ENCODE measurements at regions not wholly inside any gene's neighbourhood (a gene's known extent, or its start where the extent isn't known, plus 50 kb on each side); places are given as distances from the start of the nearest gene placed in this dataset.
A peak's percentile ranks its signal among the peaks of the same experiment; 100 is the strongest.

DNA sequence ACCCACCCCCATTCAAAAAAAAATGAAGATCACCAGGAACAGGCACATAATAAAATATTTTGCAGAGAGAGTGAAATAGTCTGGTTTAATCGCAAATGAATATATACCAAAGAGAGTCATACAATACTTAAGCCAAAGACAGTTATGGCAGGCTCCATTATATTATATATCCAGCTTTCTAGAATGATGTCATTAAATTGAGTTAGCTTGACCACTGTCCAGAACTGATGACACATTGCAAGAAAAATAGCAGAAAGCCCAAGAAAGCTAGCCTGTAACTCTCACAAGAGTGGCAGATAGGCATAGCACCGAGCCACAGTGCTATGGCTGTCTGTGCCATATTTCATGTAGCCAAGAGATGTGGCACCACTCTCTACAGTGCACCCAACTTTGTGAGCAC, 231.9 kb upstream of the SEMA6D start:
- Histone ChIP-seq H3K9me3 (ENCODE audit: control insufficient read depth, insufficient read depth, low read length) (no peaks in the 10 kb centered on the region), H3K56ac (ENCODE audit: extremely low read depth, insufficient read depth, low read length) (no peak overlapping the region), H3K4me1 (ENCODE audit: control insufficient read depth, insufficient read depth, low read length) (peaks cover 2% of the 10 kb centered on the region; the same call in 1 of the 2 replicates), H4K8ac (ENCODE audit: low read depth in 2 of 2, low read length in 2 of 2) (0 out of 4 replicates have a peak overlapping the region, but pooled peaks of 1 of the 2 experiments have one; percentile 25), H4K5ac (ENCODE audit: low read depth, low read length) (no peak overlapping the region), H4K20me1 (ENCODE audit: insufficient read depth, low read length) (no peaks in the 10 kb centered on the region), H3K79me1 (ENCODE audit: low read depth in 1 of 2, low read length in 2 of 2) (no peaks in the 10 kb centered on the region), H3K14ac (replicated peaks; ENCODE audit: low read depth, low read length) (0 out of 2 replicates have a peak overlapping the region, but pooled peaks have one; percentile 31), H3K4ac (ENCODE audit: low read depth, low read length) (no peak overlapping the region), H2BK20ac (ENCODE audit: low read depth, low read length) (no peak overlapping the region), H2AK5ac (ENCODE audit: low read depth, low read length) (no peak overlapping the region; the same call in 1 of the 2 replicates), H2BK120ac (ENCODE audit: low read depth, low read length) (no peak overlapping the region; the same call in 1 of the 2 replicates), H2AK9ac (replicated peaks; ENCODE audit: low read depth, low read length, poor library complexity) (no peak overlapping the region), H3K18ac (ENCODE audit: low read depth, low read length) (peak overlapping the region; percentile 28; the same call in 1 of the 2 replicates), H3K4me2 (ENCODE audit: low read depth, low read length) (no peak overlapping the region), H2BK5ac (ENCODE audit: low read depth, low read length, poor library complexity, severe bottlenecking) (no peak overlapping the region), H3K4me3 (ENCODE audit: insufficient read depth, low read depth, low read length) (no peak overlapping the region), H3K27ac (ENCODE audit: insufficient read depth, low read length) (no peak overlapping the region), H3K23ac (ENCODE audit: low read depth, low read length) (no peak overlapping the region), H2BK15ac (ENCODE audit: low read depth, low read length) (no peak overlapping the region), H3K9me1 (ENCODE audit: insufficient read depth, low read length) (peaks cover 2% of the 10 kb centered on the region; the same call in 1 of the 2 replicates), H3K27me3 (ENCODE audit: control insufficient read depth, insufficient read depth, low read length) (no peaks in the 10 kb centered on the region), H4K91ac (ENCODE audit: insufficient read depth, low read depth, low read length) (no peak overlapping the region), H2AFZ (replicated peaks; ENCODE audit: low read length, poor library complexity) (no peak overlapping the region), H3K9ac (ENCODE audit: low read depth, low read length) (no peak overlapping the region), H3K36me3 (ENCODE audit: control insufficient read depth, insufficient read depth, low read length) (no peaks in the 10 kb centered on the region)
- dilution Hi-C loops (cut with HindIII; ENCODE audit: low sequenced_read_pairs, unreplicated experiment), result no loop called here
- in situ Hi-C loops (cut with MboI; ENCODE audit: low sequenced_read_pairs), result no loop called here
- DNase-seq (peak; percentile 57), ATAC-seq (ENCODE audit: low read depth) (peak; percentile 46)
- BruUV-seq (replicated peaks), result no TSS peak
- WGBS, 2 experiments (ENCODE audit: extremely low coverage in 2 of 2, insufficient read length in 1 of 2), result no CpG with 5 or more reads among the region's 2 CpGs
- TF ChIP-seq RAD21 (IDR thresholded peaks at IDR 0.05; ENCODE audit: low read length), result no peak
- no peak for TF ChIP-seq ELK1 (IDR thresholded peaks at IDR 0.05; ENCODE audit: borderline replicate concordance, low read depth, low read length)
- no peak for TF ChIP-seq NFE2L2 (IDR thresholded peaks at IDR 0.05; ENCODE audit: low read depth, low read length)
- TF ChIP-seq FOS (IDR thresholded peaks at IDR 0.05; ENCODE audit: low read depth, low read length), result no peak
- no peak for TF ChIP-seq POLR2A (IDR thresholded peaks at IDR 0.05; ENCODE audit: low read depth, low read length)
- no peak for TF ChIP-seq USF2 (IDR thresholded peaks at IDR 0.05; ENCODE audit: low read depth, low read length)
- no peak for TF ChIP-seq CEBPB (IDR thresholded peaks at IDR 0.05; ENCODE audit: low read depth, low read length)
- TF ChIP-seq CHD1 (IDR thresholded peaks at IDR 0.05; ENCODE audit: low read depth, low read length), result no peak
- TF ChIP-seq RCOR1 (IDR thresholded peaks at IDR 0.05; ENCODE audit: insufficient replicate concordance, low read length), result no peak
- no peak for TF ChIP-seq BHLHE40 (IDR thresholded peaks at IDR 0.05; ENCODE audit: low read depth, low read length)
- ChIA-PET POLR2A (ENCODE audit: unreplicated experiment) (no interaction called here), CTCF (interaction anchor here (0.8 kb wide), 1 partner anchor 14 kb away, joined by 3 read pairs; no protein-coding TSS in a partner anchor)
- intact Hi-C loops (cut with micrococcal nuclease), result no loop called here

Measured in IMR-90 (cell line).